Memory B cell (primary cell): ENCODE measurements at regions not wholly inside any gene's neighbourhood (a gene's known extent, or its start where the extent isn't known, plus 50 kb on each side); places are given as distances from the start of the nearest gene placed in this dataset.

Source experiments
- ATAC-seq: fragments of 150-1000 bp; cut with Tn5 transposase; 2 replicates; pipeline ENCODE4 v1.10.0; 2021; ENCODE audit warnings: low read depth, mild to moderate bottlenecking, moderate library complexity
- DNase-seq, 2 donors: peaks; one replicate each; pipeline ENCODE4 v3.0.0; 2022; ENCODE audit warnings: low spot score in 2 of 2
- H3K27ac Mint-ChIP-seq: one replicate; pipeline ENCODE4 v1.8.0; 2022; ENCODE audit warnings: mild to moderate bottlenecking, moderate library complexity, mixed read lengths
- H3K27me3 Mint-ChIP-seq: one replicate; pipeline ENCODE4 v1.8.0; 2022; ENCODE audit warnings: mixed read lengths
- H3K36me3 Mint-ChIP-seq: one replicate; pipeline ENCODE4 v1.8.0; 2022; ENCODE audit warnings: mild to moderate bottlenecking, mixed read lengths
- H3K4me1 Mint-ChIP-seq: one replicate; pipeline ENCODE4 v1.8.0; 2022; ENCODE audit warnings: mixed read lengths
- H3K4me3 Mint-ChIP-seq: one replicate; pipeline ENCODE4 v1.8.0; 2022; ENCODE audit warnings: mild to moderate bottlenecking, moderate library complexity, mixed read lengths
- H3K9me3 Mint-ChIP-seq: one replicate; pipeline ENCODE4 v1.8.0; 2022; ENCODE audit warnings: mixed read lengths

- H3K27ac Mint-ChIP-seq: no peak overlapping the region
- no peak for ATAC-seq
- no peak overlapping the region for H3K4me3 Mint-ChIP-seq
- DNase-seq: no peak
- peaks cover 7% of the 10 kb centered on the region for H3K9me3 Mint-ChIP-seq
- no peaks in the 10 kb centered on the region for H3K4me1 Mint-ChIP-seq
- no peaks in the 10 kb centered on the region for H3K36me3 Mint-ChIP-seq
- H3K27me3 Mint-ChIP-seq: no peaks in the 10 kb centered on the region
Measured at GRCh38 chr14:86646696-86647690, 1117.0 kb downstream of the FLRT2 start.

- Mint-ChIP-seq H3K36me3 (no peaks in the 10 kb centered on the region), H3K4me3 (no peak overlapping the region), H3K27ac (no peak overlapping the region), H3K4me1 (no peaks in the 10 kb centered on the region), H3K27me3 (no peaks in the 10 kb centered on the region), H3K9me3 (peaks cover 9% of the 10 kb centered on the region)
- DNase-seq (no peak), ATAC-seq (no peak)
Measured at GRCh38 chr14:86646125-86646524, 1116.2 kb downstream of the FLRT2 start.

GRCh38 chr14:86641310-86641709 lies 1111.4 kb downstream of the FLRT2 start:
- no peaks in the 10 kb centered on the region for H3K4me1 Mint-ChIP-seq
- H3K9me3 Mint-ChIP-seq: peaks cover 7% of the 10 kb centered on the region
- H3K27ac Mint-ChIP-seq: no peak overlapping the region
- H3K36me3 Mint-ChIP-seq: no peaks in the 10 kb centered on the region
- ATAC-seq: no peak
- no peak overlapping the region for H3K4me3 Mint-ChIP-seq
- DNase-seq: no peak
- no peaks in the 10 kb centered on the region for H3K27me3 Mint-ChIP-seq

- H3K4me3 Mint-ChIP-seq: no peak overlapping the region
- H3K27ac Mint-ChIP-seq: no peak overlapping the region
- no peaks in the 10 kb centered on the region for H3K4me1 Mint-ChIP-seq
- DNase-seq: no peak
- no peak for ATAC-seq
- peaks cover 7% of the 10 kb centered on the region for H3K9me3 Mint-ChIP-seq
- no peaks in the 10 kb centered on the region for H3K36me3 Mint-ChIP-seq
- no peaks in the 10 kb centered on the region for H3K27me3 Mint-ChIP-seq
Measured at GRCh38 chr14:86640288-86640687, 1110.3 kb downstream of the FLRT2 start.

- H3K4me1 Mint-ChIP-seq: no peaks in the 10 kb centered on the region
- no peaks in the 10 kb centered on the region for H3K36me3 Mint-ChIP-seq
- H3K27me3 Mint-ChIP-seq: no peaks in the 10 kb centered on the region
- ATAC-seq (no peak), DNase-seq (no peak)
- H3K9me3 Mint-ChIP-seq: peaks cover 7% of the 10 kb centered on the region
- H3K4me3 Mint-ChIP-seq: no peak overlapping the region
- H3K27ac Mint-ChIP-seq: no peak overlapping the region
Measured at GRCh38 chr14:86639666-86640065, 1109.7 kb downstream of the FLRT2 start.

GRCh38 chr14:86639146-86639545 lies 1109.2 kb downstream of the FLRT2 start:
- Mint-ChIP-seq H3K9me3 (peaks cover 7% of the 10 kb centered on the region), H3K36me3 (no peaks in the 10 kb centered on the region), H3K4me3 (no peak overlapping the region), H3K4me1 (no peaks in the 10 kb centered on the region), H3K27ac (no peak overlapping the region), H3K27me3 (no peaks in the 10 kb centered on the region)
- no peak for DNase-seq
- ATAC-seq: no peak

GRCh38 chr14:86627080-86627479 lies 1097.1 kb downstream of the FLRT2 start:
- Mint-ChIP-seq H3K9me3 (peaks cover 8% of the 10 kb centered on the region), H3K4me1 (no peaks in the 10 kb centered on the region), H3K4me3 (no peak overlapping the region), H3K36me3 (no peaks in the 10 kb centered on the region), H3K27ac (no peak overlapping the region), H3K27me3 (no peaks in the 10 kb centered on the region)
- ATAC-seq (no peak), DNase-seq (no peak)

GRCh38 chr14:86626530-86626929 lies 1096.6 kb downstream of the FLRT2 start:
- no peak for ATAC-seq
- H3K4me3 Mint-ChIP-seq: no peak overlapping the region
- no peak overlapping the region for H3K27ac Mint-ChIP-seq
- no peaks in the 10 kb centered on the region for H3K36me3 Mint-ChIP-seq
- H3K4me1 Mint-ChIP-seq: no peaks in the 10 kb centered on the region
- H3K27me3 Mint-ChIP-seq: no peaks in the 10 kb centered on the region
- peaks cover 8% of the 10 kb centered on the region for H3K9me3 Mint-ChIP-seq
- no peak for DNase-seq

GRCh38 chr14:86625637-86626036 lies 1095.7 kb downstream of the FLRT2 start:
- H3K27me3 Mint-ChIP-seq: no peaks in the 10 kb centered on the region
- no peaks in the 10 kb centered on the region for H3K36me3 Mint-ChIP-seq
- DNase-seq (no peak), ATAC-seq (no peak)
- H3K4me1 Mint-ChIP-seq: no peaks in the 10 kb centered on the region
- H3K4me3 Mint-ChIP-seq: no peak overlapping the region
- peaks cover 11% of the 10 kb centered on the region for H3K9me3 Mint-ChIP-seq
- no peak overlapping the region for H3K27ac Mint-ChIP-seq

GRCh38 chr14:86619726-86620125 lies 1089.8 kb downstream of the FLRT2 start:
- no peak overlapping the region for H3K27ac Mint-ChIP-seq
- ATAC-seq (no peak), DNase-seq (no peak)
- H3K9me3 Mint-ChIP-seq: peaks cover 4% of the 10 kb centered on the region
- H3K36me3 Mint-ChIP-seq: no peaks in the 10 kb centered on the region
- no peak overlapping the region for H3K4me3 Mint-ChIP-seq
- H3K27me3 Mint-ChIP-seq: no peaks in the 10 kb centered on the region
- H3K4me1 Mint-ChIP-seq: no peaks in the 10 kb centered on the region

- no peaks in the 10 kb centered on the region for H3K4me1 Mint-ChIP-seq
- H3K27ac Mint-ChIP-seq: no peak overlapping the region
- no peak for ATAC-seq
- no peaks in the 10 kb centered on the region for H3K36me3 Mint-ChIP-seq
- H3K27me3 Mint-ChIP-seq: no peaks in the 10 kb centered on the region
- H3K9me3 Mint-ChIP-seq: peaks cover 1% of the 10 kb centered on the region
- no peak overlapping the region for H3K4me3 Mint-ChIP-seq
- DNase-seq: no peak
Measured at GRCh38 chr14:86613786-86614185, 1083.8 kb downstream of the FLRT2 start.

- Mint-ChIP-seq H3K27ac (no peak overlapping the region), H3K4me3 (no peak overlapping the region), H3K9me3 (no peaks in the 10 kb centered on the region), H3K4me1 (no peaks in the 10 kb centered on the region), H3K36me3 (no peaks in the 10 kb centered on the region), H3K27me3 (no peaks in the 10 kb centered on the region)
- no peak for DNase-seq
- no peak for ATAC-seq
Measured at GRCh38 chr14:86613126-86613525, 1083.2 kb downstream of the FLRT2 start.

- Mint-ChIP-seq H3K9me3 (peaks cover 8% of the 10 kb centered on the region), H3K27me3 (no peaks in the 10 kb centered on the region), H3K27ac (no peak overlapping the region), H3K36me3 (no peaks in the 10 kb centered on the region), H3K4me3 (no peak overlapping the region), H3K4me1 (no peaks in the 10 kb centered on the region)
- ATAC-seq: no peak
- no peak for DNase-seq
Measured at GRCh38 chr14:86604561-86604960, 1074.6 kb downstream of the FLRT2 start.

GRCh38 chr14:86602263-86602662 lies 1072.3 kb downstream of the FLRT2 start:
- Mint-ChIP-seq H3K27me3 (no peaks in the 10 kb centered on the region), H3K36me3 (no peaks in the 10 kb centered on the region)
- ATAC-seq: no peak

GRCh38 chr14:86601813-86602212 lies 1071.9 kb downstream of the FLRT2 start:
- no peaks in the 10 kb centered on the region for H3K4me1 Mint-ChIP-seq
- no peaks in the 10 kb centered on the region for H3K36me3 Mint-ChIP-seq
- ATAC-seq (no peak), DNase-seq (no peak)
- no peak overlapping the region for H3K27ac Mint-ChIP-seq
- H3K9me3 Mint-ChIP-seq: peaks cover 9% of the 10 kb centered on the region
- no peaks in the 10 kb centered on the region for H3K27me3 Mint-ChIP-seq
- H3K4me3 Mint-ChIP-seq: no peak overlapping the region

More at GRCh38 chr14:86602263-86602662, 1072.3 kb downstream of the FLRT2 start:
- H3K27ac Mint-ChIP-seq: no peak overlapping the region
- H3K4me3 Mint-ChIP-seq: no peak overlapping the region
- DNase-seq: no peak
- peaks cover 9% of the 10 kb centered on the region for H3K9me3 Mint-ChIP-seq
- H3K4me1 Mint-ChIP-seq: no peaks in the 10 kb centered on the region
